Central memory CD8-positive, alpha-beta T cell (primary cell): ENCODE measurements at regions not wholly inside any gene's neighbourhood (a gene's known extent, or its start where the extent isn't known, plus 50 kb on each side); places are given as distances from the start of the nearest gene placed in this dataset.

Source experiments
- ATAC-seq: fragments of 150-1000 bp; cut with Tn5 transposase; replicated peaks from 2 replicates; pipeline ENCODE4 v1.10.0; 2022; ENCODE audit warnings: mild to moderate bottlenecking, moderate FRiP score, moderate number of reproducible peaks; ENCODE audit not compliant: poor library complexity, severe bottlenecking; ENCODE audit errors: extremely low read depth
- DNase-seq, 2 donors: peaks; one replicate each; pipeline ENCODE4 v3.0.0; 2021; ENCODE audit warnings: low spot score in 2 of 2
- H3K27ac Mint-ChIP-seq: one replicate; pipeline ENCODE4 v1.8.0; 2022; ENCODE audit warnings: low read depth, mild to moderate bottlenecking, moderate library complexity, mixed read lengths
- H3K27me3 Mint-ChIP-seq: one replicate; pipeline ENCODE4 v1.8.0; 2022; ENCODE audit warnings: mixed read lengths
- H3K36me3 Mint-ChIP-seq: one replicate; pipeline ENCODE4 v1.8.0; 2022; ENCODE audit warnings: mild to moderate bottlenecking, moderate library complexity, mixed read lengths; ENCODE audit not compliant: insufficient read depth
- H3K4me1 Mint-ChIP-seq: one replicate; pipeline ENCODE4 v1.8.0; 2022; ENCODE audit warnings: mixed read lengths
- H3K4me3 Mint-ChIP-seq: one replicate; pipeline ENCODE4 v1.8.0; 2022; ENCODE audit warnings: mild to moderate bottlenecking, moderate library complexity, mixed read lengths
- H3K9me3 Mint-ChIP-seq: one replicate; pipeline ENCODE4 v1.8.0; 2022; ENCODE audit warnings: mixed read lengths

- DNase-seq = no peak
- no peak overlapping the region for H3K27ac Mint-ChIP-seq
- ATAC-seq = no peak
- H3K9me3 Mint-ChIP-seq = peaks cover 6% of the 10 kb centered on the region
- no peak overlapping the region for H3K4me3 Mint-ChIP-seq
- no peaks in the 10 kb centered on the region for H3K36me3 Mint-ChIP-seq
- no peaks in the 10 kb centered on the region for H3K4me1 Mint-ChIP-seq
- H3K27me3 Mint-ChIP-seq = no peaks in the 10 kb centered on the region
Observed at GRCh38 chr14:83799233-83799632, 1730.7 kb upstream of the FLRT2 start.

- Mint-ChIP-seq H3K9me3 (peaks cover 27% of the 10 kb centered on the region), H3K36me3 (no peaks in the 10 kb centered on the region), H3K27ac (no peak overlapping the region), H3K27me3 (no peaks in the 10 kb centered on the region), H3K4me1 (no peaks in the 10 kb centered on the region), H3K4me3 (no peak overlapping the region)
- ATAC-seq = no peak
- DNase-seq = no peak
Observed at GRCh38 chr14:83814896-83815295, 1715.0 kb upstream of the FLRT2 start.

- ATAC-seq (no peak), DNase-seq (no peak)
Observed at GRCh38 chr14:83816761-83817160, 1713.2 kb upstream of the FLRT2 start.

GRCh38 chr14:83825843-83826242, 1704.1 kb upstream of the FLRT2 start:
- Mint-ChIP-seq H3K36me3 (no peaks in the 10 kb centered on the region), H3K4me3 (no peak overlapping the region), H3K4me1 (no peaks in the 10 kb centered on the region), H3K9me3 (peaks cover 11% of the 10 kb centered on the region), H3K27me3 (no peaks in the 10 kb centered on the region), H3K27ac (no peak overlapping the region)
- DNase-seq (no peak), ATAC-seq (no peak)

More at GRCh38 chr14:83816761-83817160, 1713.2 kb upstream of the FLRT2 start:
- no peak overlapping the region for H3K4me3 Mint-ChIP-seq
- H3K27ac Mint-ChIP-seq = no peak overlapping the region
- peaks cover 15% of the 10 kb centered on the region for H3K9me3 Mint-ChIP-seq
- no peaks in the 10 kb centered on the region for H3K27me3 Mint-ChIP-seq
- H3K4me1 Mint-ChIP-seq = no peaks in the 10 kb centered on the region
- H3K36me3 Mint-ChIP-seq = no peaks in the 10 kb centered on the region

- Mint-ChIP-seq H3K9me3 (peaks cover 11% of the 10 kb centered on the region), H3K27me3 (no peaks in the 10 kb centered on the region), H3K27ac (no peak overlapping the region), H3K4me1 (no peaks in the 10 kb centered on the region), H3K4me3 (no peak overlapping the region), H3K36me3 (no peaks in the 10 kb centered on the region)
- ATAC-seq (no peak), DNase-seq (no peak)
Observed at GRCh38 chr14:83826838-83827237, 1703.1 kb upstream of the FLRT2 start.

- H3K27me3 Mint-ChIP-seq = no peaks in the 10 kb centered on the region
- H3K27ac Mint-ChIP-seq = no peak overlapping the region
- DNase-seq (no peak), ATAC-seq (no peak)
- no peaks in the 10 kb centered on the region for H3K4me1 Mint-ChIP-seq
- peaks cover 9% of the 10 kb centered on the region for H3K9me3 Mint-ChIP-seq
- no peak overlapping the region for H3K4me3 Mint-ChIP-seq
- no peaks in the 10 kb centered on the region for H3K36me3 Mint-ChIP-seq
Observed at GRCh38 chr14:83827383-83827782, 1702.6 kb upstream of the FLRT2 start.

GRCh38 chr14:83828406-83828805, 1701.5 kb upstream of the FLRT2 start:
- H3K4me3 Mint-ChIP-seq = no peak overlapping the region
- H3K27me3 Mint-ChIP-seq = no peaks in the 10 kb centered on the region
- peaks cover 6% of the 10 kb centered on the region for H3K9me3 Mint-ChIP-seq
- ATAC-seq (no peak), DNase-seq (no peak)
- no peak overlapping the region for H3K27ac Mint-ChIP-seq
- no peaks in the 10 kb centered on the region for H3K36me3 Mint-ChIP-seq
- no peaks in the 10 kb centered on the region for H3K4me1 Mint-ChIP-seq

GRCh38 chr14:83830316-83830715, 1699.6 kb upstream of the FLRT2 start:
- ATAC-seq (no peak), DNase-seq (no peak)
- no peak overlapping the region for H3K27ac Mint-ChIP-seq
- no peaks in the 10 kb centered on the region for H3K9me3 Mint-ChIP-seq
- no peaks in the 10 kb centered on the region for H3K36me3 Mint-ChIP-seq
- H3K27me3 Mint-ChIP-seq = no peaks in the 10 kb centered on the region
- no peaks in the 10 kb centered on the region for H3K4me1 Mint-ChIP-seq
- H3K4me3 Mint-ChIP-seq = no peak overlapping the region

- no peak overlapping the region for H3K27ac Mint-ChIP-seq
- H3K9me3 Mint-ChIP-seq = peaks cover 19% of the 10 kb centered on the region
- no peaks in the 10 kb centered on the region for H3K36me3 Mint-ChIP-seq
- H3K4me3 Mint-ChIP-seq = no peak overlapping the region
- no peak for ATAC-seq
- H3K4me1 Mint-ChIP-seq = no peaks in the 10 kb centered on the region
- no peak for DNase-seq
- no peaks in the 10 kb centered on the region for H3K27me3 Mint-ChIP-seq
Observed at GRCh38 chr14:83838226-83838625, 1691.7 kb upstream of the FLRT2 start.

GRCh38 chr14:83842547-83842946, 1687.4 kb upstream of the FLRT2 start:
- no peak overlapping the region for H3K4me3 Mint-ChIP-seq
- H3K36me3 Mint-ChIP-seq = no peaks in the 10 kb centered on the region
- ATAC-seq (no peak), DNase-seq (no peak)
- no peak overlapping the region for H3K27ac Mint-ChIP-seq
- no peaks in the 10 kb centered on the region for H3K27me3 Mint-ChIP-seq
- H3K9me3 Mint-ChIP-seq = peaks cover 24% of the 10 kb centered on the region
- no peaks in the 10 kb centered on the region for H3K4me1 Mint-ChIP-seq

- H3K4me1 Mint-ChIP-seq = no peaks in the 10 kb centered on the region
- no peak overlapping the region for H3K27ac Mint-ChIP-seq
- ATAC-seq = no peak
- H3K27me3 Mint-ChIP-seq = no peaks in the 10 kb centered on the region
- peaks cover 9% of the 10 kb centered on the region for H3K9me3 Mint-ChIP-seq
- H3K4me3 Mint-ChIP-seq = no peak overlapping the region
- DNase-seq = no peak
- no peaks in the 10 kb centered on the region for H3K36me3 Mint-ChIP-seq
Observed at GRCh38 chr14:83847102-83847501, 1682.8 kb upstream of the FLRT2 start.

GRCh38 chr14:83850092-83850491, 1679.9 kb upstream of the FLRT2 start:
- H3K36me3 Mint-ChIP-seq = no peaks in the 10 kb centered on the region
- no peak overlapping the region for H3K4me3 Mint-ChIP-seq
- H3K4me1 Mint-ChIP-seq = no peaks in the 10 kb centered on the region
- DNase-seq (no peak), ATAC-seq (no peak)
- H3K9me3 Mint-ChIP-seq = peaks cover 13% of the 10 kb centered on the region
- no peaks in the 10 kb centered on the region for H3K27me3 Mint-ChIP-seq
- no peak overlapping the region for H3K27ac Mint-ChIP-seq

- ATAC-seq = no peak
- Mint-ChIP-seq H3K27me3 (no peaks in the 10 kb centered on the region), H3K4me3 (no peak overlapping the region), H3K9me3 (peaks cover 21% of the 10 kb centered on the region), H3K36me3 (peaks cover 2% of the 10 kb centered on the region), H3K27ac (no peak overlapping the region), H3K4me1 (no peaks in the 10 kb centered on the region)
- no peak for DNase-seq
Observed at GRCh38 chr14:83856334-83856733, 1673.6 kb upstream of the FLRT2 start.

GRCh38 chr14:83860631-83861155, 1669.3 kb upstream of the FLRT2 start:
- no peaks in the 10 kb centered on the region for H3K4me1 Mint-ChIP-seq
- peaks cover 2% of the 10 kb centered on the region for H3K36me3 Mint-ChIP-seq
- peaks cover 20% of the 10 kb centered on the region for H3K9me3 Mint-ChIP-seq
- H3K4me3 Mint-ChIP-seq = no peak overlapping the region
- no peak overlapping the region for H3K27ac Mint-ChIP-seq
- ATAC-seq = no peak
- no peak for DNase-seq
- H3K27me3 Mint-ChIP-seq = no peaks in the 10 kb centered on the region
